RWPE2 (cell line): ENCODE measurements at regions not wholly inside any gene's neighbourhood (a gene's known extent, or its start where the extent isn't known, plus 50 kb on each side); places are given as distances from the start of the nearest gene placed in this dataset.

Source experiments
- ATAC-seq: fragments of 200-7000 bp; cut with Tn5 transposase; 3 replicates; pipeline ENCODE4 v1.9.1; 2021; ENCODE audit warnings: low read depth
- DNase-seq: peaks from one replicate; pipeline ENCODE4 v3.0.0-alpha.2; 2020; ENCODE audit warnings: low spot score
- H3K27ac ChIP-seq: fragments of 450-650 bp; 2 replicates; pipeline ENCODE4 v1.5.1; 2017; ENCODE audit warnings: mild to moderate bottlenecking; ENCODE audit not compliant: poor library complexity, severe bottlenecking
- H3K27me3 ChIP-seq: fragments of 250-450 bp; sonication (Bioruptor Pico); 2 replicates; pipeline ENCODE4 v1.5.1; 2021; ENCODE audit warnings: mild to moderate bottlenecking, moderate library complexity; ENCODE audit not compliant: insufficient read depth, poor library complexity, severe bottlenecking
- H3K36me3 ChIP-seq: fragments of 250-450 bp; sonication (Bioruptor Pico); 2 replicates; pipeline ENCODE4 v1.5.1; 2020; ENCODE audit warnings: low read depth, mild to moderate bottlenecking, moderate library complexity
- H3K4me1 ChIP-seq: fragments of 250-450 bp; sonication (Bioruptor Pico); 2 replicates; pipeline ENCODE4 v1.5.1; 2021; ENCODE audit warnings: mild to moderate bottlenecking, moderate library complexity; ENCODE audit not compliant: insufficient read depth, poor library complexity, severe bottlenecking
- H3K4me3 ChIP-seq: fragments of 250-450 bp; sonication (Bioruptor Pico); 2 replicates; pipeline ENCODE4 v1.5.1; 2021; ENCODE audit warnings: mild to moderate bottlenecking, moderate library complexity; ENCODE audit not compliant: severe bottlenecking
- H3K9me3 ChIP-seq: fragments of 250-450 bp; sonication (Bioruptor Pico); 2 replicates; pipeline ENCODE4 v1.5.1; 2021; ENCODE audit warnings: mild to moderate bottlenecking, moderate library complexity; ENCODE audit not compliant: severe bottlenecking
- CTCF ChIP-seq: fragments of 450-650 bp; IDR thresholded peaks from one replicate; pipeline ENCODE4 v1.5.1; 2017; ENCODE audit warnings: mild to moderate bottlenecking, moderate library complexity; ENCODE audit not compliant: poor library complexity, severe bottlenecking

GRCh38 chr4:58225460-58225859 lies 1115.3 kb upstream of the IGFBP7 start:
- Histone ChIP-seq H3K27ac (no peak overlapping the region), H3K4me1 (no peaks in the 10 kb centered on the region), H3K27me3 (peaks cover 7% of the 10 kb centered on the region), H3K4me3 (no peak overlapping the region), H3K36me3 (no peaks in the 10 kb centered on the region), H3K9me3 (no peaks in the 10 kb centered on the region)
- no peak for TF ChIP-seq CTCF
- ATAC-seq = no peak
- DNase-seq = no peak

- Histone ChIP-seq H3K27me3 (no peaks in the 10 kb centered on the region), H3K27ac (no peak overlapping the region), H3K4me1 (no peaks in the 10 kb centered on the region), H3K4me3 (no peak overlapping the region), H3K9me3 (peaks cover 2% of the 10 kb centered on the region), H3K36me3 (no peaks in the 10 kb centered on the region)
- TF ChIP-seq CTCF = no peak
- DNase-seq (no peak), ATAC-seq (no peak)
These were observed 1109.0 kb upstream of the IGFBP7 start for GRCh38 chr4:58219179-58219578.

GRCh38 chr4:58216461-58216860 lies 1106.3 kb upstream of the IGFBP7 start:
- Histone ChIP-seq H3K36me3 (no peaks in the 10 kb centered on the region), H3K4me3 (no peak overlapping the region), H3K27ac (no peak overlapping the region), H3K4me1 (no peaks in the 10 kb centered on the region), H3K27me3 (no peaks in the 10 kb centered on the region), H3K9me3 (peaks cover 2% of the 10 kb centered on the region)
- no peak for DNase-seq
- ATAC-seq = no peak
- no peak for TF ChIP-seq CTCF

GRCh38 chr4:58214376-58214775 lies 1104.2 kb upstream of the IGFBP7 start:
- ATAC-seq = no peak
- Histone ChIP-seq H3K4me1 (no peaks in the 10 kb centered on the region), H3K27ac (no peak overlapping the region), H3K27me3 (no peaks in the 10 kb centered on the region), H3K9me3 (peaks cover 2% of the 10 kb centered on the region), H3K4me3 (no peak overlapping the region), H3K36me3 (no peaks in the 10 kb centered on the region)
- TF ChIP-seq CTCF = no peak
- no peak for DNase-seq

- Histone ChIP-seq H3K4me1 (no peaks in the 10 kb centered on the region), H3K27me3 (peaks cover 5% of the 10 kb centered on the region), H3K27ac (no peak overlapping the region), H3K9me3 (no peaks in the 10 kb centered on the region), H3K4me3 (no peak overlapping the region), H3K36me3 (no peaks in the 10 kb centered on the region)
- no peak for TF ChIP-seq CTCF
- DNase-seq (no peak), ATAC-seq (no peak)
These were observed 1099.4 kb upstream of the IGFBP7 start for GRCh38 chr4:58209551-58209950.
